IMR-90 (cell line): ENCODE measurements at regions not wholly inside any gene's neighbourhood (a gene's known extent, or its start where the extent isn't known, plus 50 kb on each side); places are given as distances from the start of the nearest gene placed in this dataset.

Experiments used
- ATAC-seq: fragments of 200-7000 bp; cut with Tn5 transposase; 2 replicates; pipeline ENCODE4 v1.9.1; 2020; ENCODE audit warnings: low read depth, mild to moderate bottlenecking, moderate library complexity
- BruUV-seq: library from RNA; stranded (reverse); fragments of 400-500 nt; replicated peaks from 2 replicates; lab custom pipeline; 2021; lab: Mats Ljungman, UMichigan
- CTCF ChIA-PET: fragments of 300-600 bp; formaldehyde crosslinking; extraction: SDS; loops from one replicate; lab custom pipeline; 2021; ENCODE audit warnings: antibody characterized with exemption; lab: Yijun Ruan, JAX
- POLR2A ChIA-PET: fragments of 300-600 bp; sonication (Branson Sonifier 250); formaldehyde crosslinking; loops from one replicate; lab custom pipeline; 2022; ENCODE audit warnings: antibody characterized with exemption; ENCODE audit not compliant: unreplicated experiment; lab: Charles Lee
- DNase-seq: peaks from one replicate; pipeline ENCODE4 v3.0.0; 2013
- H2AFZ ChIP-seq: replicated peaks from 2 replicates; pipeline ENCODE3; 2013; ENCODE audit warnings: low read length, mild to moderate bottlenecking; ENCODE audit not compliant: poor library complexity
- H2AK5ac ChIP-seq: 2 replicates; pipeline ENCODE4 v1.6.1; 2013; ENCODE audit warnings: low read depth, low read length, inconsistent platforms
- H2AK9ac ChIP-seq: replicated peaks from 2 replicates; pipeline ENCODE3; 2013; ENCODE audit warnings: mild to moderate bottlenecking, low read depth, low read length, moderate library complexity; ENCODE audit not compliant: poor library complexity
- H2BK120ac ChIP-seq: 2 replicates; pipeline ENCODE4 v1.6.1; 2013; ENCODE audit warnings: low read depth, low read length, inconsistent platforms
- H2BK15ac ChIP-seq: 3 replicates; pipeline ENCODE4 v1.6.1; 2013; ENCODE audit warnings: low read depth, low read length, inconsistent platforms
- H2BK20ac ChIP-seq: 2 replicates; pipeline ENCODE4 v1.6.1; 2013; ENCODE audit warnings: low read depth, mild to moderate bottlenecking, inconsistent platforms, low read length, moderate library complexity
- H2BK5ac ChIP-seq: 2 replicates; pipeline ENCODE4 v1.6.1; 2013; ENCODE audit warnings: mild to moderate bottlenecking, low read depth, low read length, inconsistent platforms; ENCODE audit not compliant: poor library complexity, severe bottlenecking
- H3K14ac ChIP-seq: replicated peaks from 2 replicates; pipeline ENCODE4 v1.6.1; 2013; ENCODE audit warnings: low read depth, low read length, inconsistent platforms
- H3K18ac ChIP-seq: 2 replicates; pipeline ENCODE4 v1.6.1; 2013; ENCODE audit warnings: low read depth, low read length, control low read depth
- H3K23ac ChIP-seq: 2 replicates; pipeline ENCODE4 v1.6.1; 2013; ENCODE audit warnings: low read depth, low read length, inconsistent platforms
- H3K27ac ChIP-seq: 2 replicates; pipeline ENCODE4 v1.5.1; 2013; ENCODE audit warnings: mild to moderate bottlenecking, control low read depth, low read length; ENCODE audit not compliant: insufficient read depth
- H3K27me3 ChIP-seq: 2 replicates; pipeline ENCODE4 v1.6.1; 2013; ENCODE audit warnings: low read length; ENCODE audit not compliant: control insufficient read depth, insufficient read depth
- H3K36me3 ChIP-seq: 2 replicates; pipeline ENCODE4 v1.6.1; 2013; ENCODE audit warnings: low read length, mixed read lengths; ENCODE audit not compliant: control insufficient read depth, insufficient read depth
- H3K4ac ChIP-seq: 2 replicates; pipeline ENCODE4 v1.6.1; 2013; ENCODE audit warnings: low read depth, low read length, inconsistent platforms
- H3K4me1 ChIP-seq: 2 replicates; pipeline ENCODE4 v1.6.1; 2013; ENCODE audit warnings: low read length, mixed read lengths; ENCODE audit not compliant: control insufficient read depth, insufficient read depth
- H3K4me2 ChIP-seq: 2 replicates; pipeline ENCODE4 v1.6.1; 2013; ENCODE audit warnings: low read depth, mild to moderate bottlenecking, control low read depth, low read length, moderate library complexity
- H3K4me3 ChIP-seq: 2 replicates; pipeline ENCODE4 v1.5.1; 2013; ENCODE audit warnings: low read depth, mild to moderate bottlenecking, control low read depth, low read length, moderate library complexity; ENCODE audit not compliant: insufficient read depth
- H3K56ac ChIP-seq: 2 replicates; pipeline ENCODE4 v1.6.1; 2013; ENCODE audit warnings: low read length, inconsistent platforms; ENCODE audit not compliant: insufficient read depth; ENCODE audit errors: extremely low read depth
- H3K79me1 ChIP-seq, 2 experiments: 2 replicates each; pipeline ENCODE4 v1.6.1; 2013; ENCODE audit warnings: low read length in 2 of 2, inconsistent platforms in 1 of 2, low read depth in 1 of 2
- H3K9ac ChIP-seq: 2 replicates; pipeline ENCODE4 v1.6.1; 2013; ENCODE audit warnings: low read depth, low read length, control low read depth
- H3K9me1 ChIP-seq: 2 replicates; pipeline ENCODE4 v1.6.1; 2013; ENCODE audit warnings: low read length, inconsistent platforms; ENCODE audit not compliant: insufficient read depth
- H3K9me3 ChIP-seq: 2 replicates; pipeline ENCODE4 v1.6.1; 2013; ENCODE audit warnings: low read length; ENCODE audit not compliant: control insufficient read depth, insufficient read depth
- H4K20me1 ChIP-seq: 2 replicates; pipeline ENCODE4 v1.6.1; 2013; ENCODE audit warnings: low read length, inconsistent platforms; ENCODE audit not compliant: insufficient read depth
- H4K5ac ChIP-seq: 2 replicates; pipeline ENCODE4 v1.6.1; 2013; ENCODE audit warnings: mild to moderate bottlenecking, low read depth, low read length, control low read depth
- H4K8ac ChIP-seq, 2 experiments: 2 replicates each; pipeline ENCODE4 v1.6.1; 2013; ENCODE audit warnings: low read depth in 2 of 2, low read length in 2 of 2, control low read depth in 1 of 2, inconsistent platforms in 1 of 2
- H4K91ac ChIP-seq: 2 replicates; pipeline ENCODE4 v1.6.1; 2013; ENCODE audit warnings: low read depth, low read length, inconsistent platforms; ENCODE audit not compliant: insufficient read depth
- CEBPB ChIP-seq: IDR thresholded peaks from 2 replicates; pipeline ENCODE4 v1.6.1; 2012; ENCODE audit warnings: low read depth, low read length, improper control_type of control experiment
- CHD1 ChIP-seq: IDR thresholded peaks from 2 replicates; pipeline ENCODE4 v1.6.1; 2012; ENCODE audit warnings: low read depth, low read length, improper control_type of control experiment
- FOS ChIP-seq: fragments of 150-350 bp; IDR thresholded peaks from 2 replicates; pipeline ENCODE4 v1.6.1; 2016; ENCODE audit warnings: low read depth, low read length
- MAFK ChIP-seq: IDR thresholded peaks from 2 replicates; pipeline ENCODE4 v1.6.1; 2012; ENCODE audit warnings: low read depth, low read length, improper control_type of control experiment
- MAZ ChIP-seq: IDR thresholded peaks from 2 replicates; pipeline ENCODE4 v1.6.1; 2012; ENCODE audit warnings: low read depth, mild to moderate bottlenecking, low read length, improper control_type of control experiment, moderate library complexity, borderline replicate concordance
- MXI1 ChIP-seq: IDR thresholded peaks from 2 replicates; pipeline ENCODE4 v1.6.1; 2012; ENCODE audit warnings: low read depth, mild to moderate bottlenecking, low read length, moderate library complexity, borderline replicate concordance
- NFE2L2 ChIP-seq: fragments of 150-350 bp; IDR thresholded peaks from 2 replicates; pipeline ENCODE4 v1.6.1; 2016; ENCODE audit warnings: low read depth, mild to moderate bottlenecking, low read length
- RAD21 ChIP-seq: IDR thresholded peaks from 2 replicates; pipeline ENCODE4 v1.6.1; 2012; ENCODE audit warnings: low read length, improper control_type of control experiment
- RCOR1 ChIP-seq: IDR thresholded peaks from 2 replicates; pipeline ENCODE4 v1.6.1; 2012; ENCODE audit warnings: mild to moderate bottlenecking, low read length, improper control_type of control experiment; ENCODE audit not compliant: insufficient replicate concordance
- RFX5 ChIP-seq: IDR thresholded peaks from 2 replicates; pipeline ENCODE4 v1.8.0; 2012; ENCODE audit warnings: low read depth, mild to moderate bottlenecking, low read length, moderate library complexity
- SMC3 ChIP-seq: fragments of 150-350 bp; IDR thresholded peaks from 2 replicates; pipeline ENCODE4 v1.6.1; 2016; ENCODE audit warnings: low read depth, mild to moderate bottlenecking, antibody characterized with exemption, low read length, moderate library complexity
- WGBS, 2 experiments: methylation state at CpG; one replicate each; pipeline versions ENCODE4 v1.1.5 to v1.1.7; 2013; ENCODE audit warnings: missing lambda C conversion rate in 2 of 2; ENCODE audit not compliant: insufficient read length in 1 of 2; ENCODE audit errors: extremely low coverage in 2 of 2; 5-methylcytosine and 5-hydroxymethylcytosine counted together
- dilution Hi-C: fragments of 300-500 bp; cut with HindIII; formaldehyde crosslinking; loops from one replicate; pipeline ENCODE4 v1.14.3; 2018; ENCODE audit warnings: low sequenced_read_pairs; ENCODE audit not compliant: unreplicated experiment
- in situ Hi-C: fragments of 300-500 bp; cut with MboI; formaldehyde crosslinking; loops from 3 replicates; pipeline ENCODE4 v1.14.3; 2019; ENCODE audit warnings: low sequenced_read_pairs, inconsistent platforms, mixed read lengths
- intact Hi-C: fragments of 100-400 bp; cut with micrococcal nuclease; formaldehyde crosslinking; loops from 2 replicates; pipeline ENCODE4 v1.10.0; 2022
- TF ChIP-seq, protein P1 (sequence below): fragments of 150-350 bp; IDR thresholded peaks from 2 replicates; pipeline ENCODE4 v1.6.1; 2016; ENCODE audit warnings: low read depth, mild to moderate bottlenecking, low read length, moderate library complexity, borderline replicate concordance
- TF ChIP-seq, protein P2 (sequence below): fragments of 150-350 bp; IDR thresholded peaks from 2 replicates; pipeline ENCODE4 v1.6.1; 2017; ENCODE audit warnings: mild to moderate bottlenecking, antibody characterized with exemption, low read length, low read depth
- TF ChIP-seq, protein P3 (sequence below): conservative IDR thresholded peaks from 2 replicates; pipeline ENCODE4 v1.5.1; 2012; ENCODE audit warnings: mild to moderate bottlenecking, low read depth, low read length, improper control_type of control experiment

DNA sequence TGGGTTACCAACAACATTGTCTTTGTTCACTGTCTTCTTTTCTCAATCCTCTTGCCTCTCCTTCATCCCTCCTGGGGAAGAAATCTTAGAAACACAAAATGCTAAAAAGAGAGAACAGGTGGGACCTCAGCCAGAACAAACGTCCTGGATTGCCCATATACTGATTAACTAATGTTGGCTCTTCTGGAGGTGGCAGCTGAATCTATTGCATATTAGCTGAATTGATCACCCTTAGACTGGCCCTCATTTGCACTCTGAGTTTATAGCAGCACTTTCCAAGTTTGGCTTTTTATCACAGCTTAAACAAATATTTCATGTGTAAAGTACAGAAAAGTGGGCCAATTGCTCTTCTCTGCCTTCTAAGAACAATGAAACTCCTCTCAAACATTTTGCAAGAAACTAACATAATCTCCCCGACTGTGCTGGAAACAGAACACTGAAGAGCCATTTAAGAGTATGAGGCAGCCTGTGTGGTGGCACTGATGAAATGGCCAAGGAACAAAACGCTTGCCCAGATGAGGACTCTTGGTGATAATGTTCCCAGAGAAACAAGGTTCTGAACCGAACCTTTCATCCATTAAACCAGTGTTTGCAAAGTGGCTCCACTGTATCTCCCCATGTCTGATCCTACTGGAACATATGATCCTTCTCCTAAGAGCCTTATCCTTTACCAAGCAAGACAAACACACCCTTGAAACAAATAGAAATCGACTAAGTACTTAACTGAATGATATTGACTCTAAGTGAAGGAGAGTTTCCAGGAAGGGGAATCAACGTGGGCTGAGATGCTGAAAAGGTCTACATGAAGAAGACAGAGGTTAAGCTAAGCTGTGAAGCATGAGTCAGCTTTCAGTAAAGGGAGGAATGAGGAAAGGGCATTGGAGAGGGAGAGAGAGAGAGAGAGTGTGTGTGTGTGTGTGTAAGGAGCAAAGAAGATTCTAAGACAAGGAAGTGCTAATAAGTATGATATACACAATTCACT, 83.2 kb upstream of the LIFR start:
- H2AK9ac ChIP-seq = no peak overlapping the region
- BruUV-seq = no TSS peak
- no peaks in the 10 kb centered on the region for H3K9me3 ChIP-seq
- no peaks in the 10 kb centered on the region; the same call in 1 of the 2 replicates for H3K4me1 ChIP-seq
- no peak overlapping the region for H2AFZ ChIP-seq
- no peak overlapping the region for H2BK15ac ChIP-seq
- H3K9me1 ChIP-seq = no peaks in the 10 kb centered on the region
- no peaks in the 10 kb centered on the region for H3K36me3 ChIP-seq
- ATAC-seq (peak; percentile 82), DNase-seq (peak; percentile 24)
- H4K20me1 ChIP-seq = no peaks in the 10 kb centered on the region
- no peak overlapping the region for H3K4me2 ChIP-seq
- H4K91ac ChIP-seq = no peak overlapping the region
- no peak overlapping the region; the same call in 1 of the 2 replicates for H3K18ac ChIP-seq
- POLR2A ChIA-PET = no interaction called here
- 38% methylated on average over 1 of the region's 6 CpGs; no CpG with 5 or more reads in 1 of the 2 experiments for WGBS, 2 experiments
- no peak overlapping the region for H3K4ac ChIP-seq
- H3K4me3 ChIP-seq = no peak overlapping the region
- intact Hi-C loops = no loop called here
- peaks cover 20% of the 10 kb centered on the region for H3K27me3 ChIP-seq
- TF ChIP-seq, protein P1, sequence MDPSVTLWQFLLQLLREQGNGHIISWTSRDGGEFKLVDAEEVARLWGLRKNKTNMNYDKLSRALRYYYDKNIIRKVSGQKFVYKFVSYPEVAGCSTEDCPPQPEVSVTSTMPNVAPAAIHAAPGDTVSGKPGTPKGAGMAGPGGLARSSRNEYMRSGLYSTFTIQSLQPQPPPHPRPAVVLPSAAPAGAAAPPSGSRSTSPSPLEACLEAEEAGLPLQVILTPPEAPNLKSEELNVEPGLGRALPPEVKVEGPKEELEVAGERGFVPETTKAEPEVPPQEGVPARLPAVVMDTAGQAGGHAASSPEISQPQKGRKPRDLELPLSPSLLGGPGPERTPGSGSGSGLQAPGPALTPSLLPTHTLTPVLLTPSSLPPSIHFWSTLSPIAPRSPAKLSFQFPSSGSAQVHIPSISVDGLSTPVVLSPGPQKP = no peak
- TF ChIP-seq CHD1 (no peak), RFX5 (no peak), NFE2L2 (no peak), MAZ (no peak), MXI1 (no peak), FOS (no peak), SMC3 (no peak), RAD21 (no peak), RCOR1 (no peak), CEBPB (no peak), MAFK (no peak)
- TF ChIP-seq, protein P2, sequence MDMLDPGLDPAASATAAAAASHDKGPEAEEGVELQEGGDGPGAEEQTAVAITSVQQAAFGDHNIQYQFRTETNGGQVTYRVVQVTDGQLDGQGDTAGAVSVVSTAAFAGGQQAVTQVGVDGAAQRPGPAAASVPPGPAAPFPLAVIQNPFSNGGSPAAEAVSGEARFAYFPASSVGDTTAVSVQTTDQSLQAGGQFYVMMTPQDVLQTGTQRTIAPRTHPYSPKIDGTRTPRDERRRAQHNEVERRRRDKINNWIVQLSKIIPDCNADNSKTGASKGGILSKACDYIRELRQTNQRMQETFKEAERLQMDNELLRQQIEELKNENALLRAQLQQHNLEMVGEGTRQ = no peak
- TF ChIP-seq, protein P3, sequence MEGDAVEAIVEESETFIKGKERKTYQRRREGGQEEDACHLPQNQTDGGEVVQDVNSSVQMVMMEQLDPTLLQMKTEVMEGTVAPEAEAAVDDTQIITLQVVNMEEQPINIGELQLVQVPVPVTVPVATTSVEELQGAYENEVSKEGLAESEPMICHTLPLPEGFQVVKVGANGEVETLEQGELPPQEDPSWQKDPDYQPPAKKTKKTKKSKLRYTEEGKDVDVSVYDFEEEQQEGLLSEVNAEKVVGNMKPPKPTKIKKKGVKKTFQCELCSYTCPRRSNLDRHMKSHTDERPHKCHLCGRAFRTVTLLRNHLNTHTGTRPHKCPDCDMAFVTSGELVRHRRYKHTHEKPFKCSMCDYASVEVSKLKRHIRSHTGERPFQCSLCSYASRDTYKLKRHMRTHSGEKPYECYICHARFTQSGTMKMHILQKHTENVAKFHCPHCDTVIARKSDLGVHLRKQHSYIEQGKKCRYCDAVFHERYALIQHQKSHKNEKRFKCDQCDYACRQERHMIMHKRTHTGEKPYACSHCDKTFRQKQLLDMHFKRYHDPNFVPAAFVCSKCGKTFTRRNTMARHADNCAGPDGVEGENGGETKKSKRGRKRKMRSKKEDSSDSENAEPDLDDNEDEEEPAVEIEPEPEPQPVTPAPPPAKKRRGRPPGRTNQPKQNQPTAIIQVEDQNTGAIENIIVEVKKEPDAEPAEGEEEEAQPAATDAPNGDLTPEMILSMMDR = no peak
- H2BK5ac ChIP-seq = no peak overlapping the region
- H2BK120ac ChIP-seq = no peak overlapping the region
- CTCF ChIA-PET = no interaction called here
- H2AK5ac ChIP-seq = no peak overlapping the region
- no peak overlapping the region; the same call in 1 of the 2 replicates for H4K5ac ChIP-seq
- dilution Hi-C loops = no loop called here
- H3K56ac ChIP-seq = no peak overlapping the region
- no peak overlapping the region for H3K23ac ChIP-seq
- H4K8ac ChIP-seq = no peak overlapping the region
- no peak overlapping the region for H3K9ac ChIP-seq
- in situ Hi-C loops = no loop called here
- H2BK20ac ChIP-seq = no peak overlapping the region
- no peak overlapping the region for H3K14ac ChIP-seq
- no peak overlapping the region for H3K27ac ChIP-seq
- no peaks in the 10 kb centered on the region for H3K79me1 ChIP-seq
